Activated naive CD4-positive, alpha-beta T cell treated with anti-CD3 and anti-CD28 coated beads, Interleukin-2, amount 50 U/mL, for 24 hours (primary cell): ENCODE measurements at regions not wholly inside any gene's neighbourhood (a gene's known extent, or its start where the extent isn't known, plus 50 kb on each side); places are given as distances from the start of the nearest gene placed in this dataset.

ENCODE experiments used
- H3K27ac Mint-ChIP-seq: one replicate; pipeline ENCODE4 v1.8.0; 2021; ENCODE audit warnings: mild to moderate bottlenecking, mixed read lengths
- H3K27me3 Mint-ChIP-seq: one replicate; pipeline ENCODE4 v1.8.0; 2021; ENCODE audit warnings: mixed read lengths
- H3K36me3 Mint-ChIP-seq: one replicate; pipeline ENCODE4 v1.8.0; 2021; ENCODE audit warnings: mixed read lengths
- H3K4me1 Mint-ChIP-seq: one replicate; pipeline ENCODE4 v1.8.0; 2021; ENCODE audit warnings: mixed read lengths
- H3K4me3 Mint-ChIP-seq: one replicate; pipeline ENCODE4 v1.8.0; 2021; ENCODE audit warnings: mild to moderate bottlenecking, mixed read lengths
- H3K9me3 Mint-ChIP-seq: one replicate; pipeline ENCODE4 v1.8.0; 2021; ENCODE audit warnings: mixed read lengths

- no peak overlapping the region for H3K27ac Mint-ChIP-seq
- H3K27me3 Mint-ChIP-seq = no peaks in the 10 kb centered on the region
- H3K36me3 Mint-ChIP-seq = no peaks in the 10 kb centered on the region
- no peak overlapping the region for H3K4me3 Mint-ChIP-seq
- no peaks in the 10 kb centered on the region for H3K9me3 Mint-ChIP-seq
- H3K4me1 Mint-ChIP-seq = no peaks in the 10 kb centered on the region
These were observed 196.6 kb upstream of the BCL6 start for GRCh38 chr3:187941848-187942194.

DNA sequence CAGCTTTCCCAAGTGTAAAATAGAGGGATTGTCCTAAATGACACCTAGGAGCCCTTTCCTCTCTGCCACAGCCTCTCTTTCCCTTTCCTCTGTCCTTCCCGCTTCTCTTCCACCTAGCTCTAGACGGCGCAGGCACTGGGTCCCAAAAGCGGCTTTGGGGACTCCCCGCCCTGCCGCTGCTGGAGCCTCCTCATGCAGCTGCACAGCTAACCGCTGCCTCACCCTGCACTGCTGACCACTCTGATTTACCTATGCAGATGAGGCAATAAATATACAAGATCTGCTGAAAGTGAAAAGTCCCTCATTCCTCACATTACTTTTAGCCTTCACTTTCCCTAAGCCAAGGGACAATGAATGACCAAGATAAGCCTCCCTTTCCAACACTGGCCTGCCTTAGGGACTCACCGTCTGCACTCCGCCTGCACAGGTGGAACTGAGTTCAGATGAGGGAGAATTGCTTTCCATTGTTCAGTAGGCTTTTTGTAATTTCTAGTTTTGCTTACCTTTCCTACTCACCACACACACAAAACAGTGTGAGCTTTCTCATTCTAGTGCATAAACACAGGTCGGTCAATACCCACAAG lies 197.5 kb upstream of the BCL6 start:
- no peaks in the 10 kb centered on the region for H3K4me1 Mint-ChIP-seq
- H3K36me3 Mint-ChIP-seq = no peaks in the 10 kb centered on the region
- H3K27me3 Mint-ChIP-seq = no peaks in the 10 kb centered on the region
- no peaks in the 10 kb centered on the region for H3K9me3 Mint-ChIP-seq
- no peak overlapping the region for H3K4me3 Mint-ChIP-seq
- H3K27ac Mint-ChIP-seq = no peak overlapping the region

DNA sequence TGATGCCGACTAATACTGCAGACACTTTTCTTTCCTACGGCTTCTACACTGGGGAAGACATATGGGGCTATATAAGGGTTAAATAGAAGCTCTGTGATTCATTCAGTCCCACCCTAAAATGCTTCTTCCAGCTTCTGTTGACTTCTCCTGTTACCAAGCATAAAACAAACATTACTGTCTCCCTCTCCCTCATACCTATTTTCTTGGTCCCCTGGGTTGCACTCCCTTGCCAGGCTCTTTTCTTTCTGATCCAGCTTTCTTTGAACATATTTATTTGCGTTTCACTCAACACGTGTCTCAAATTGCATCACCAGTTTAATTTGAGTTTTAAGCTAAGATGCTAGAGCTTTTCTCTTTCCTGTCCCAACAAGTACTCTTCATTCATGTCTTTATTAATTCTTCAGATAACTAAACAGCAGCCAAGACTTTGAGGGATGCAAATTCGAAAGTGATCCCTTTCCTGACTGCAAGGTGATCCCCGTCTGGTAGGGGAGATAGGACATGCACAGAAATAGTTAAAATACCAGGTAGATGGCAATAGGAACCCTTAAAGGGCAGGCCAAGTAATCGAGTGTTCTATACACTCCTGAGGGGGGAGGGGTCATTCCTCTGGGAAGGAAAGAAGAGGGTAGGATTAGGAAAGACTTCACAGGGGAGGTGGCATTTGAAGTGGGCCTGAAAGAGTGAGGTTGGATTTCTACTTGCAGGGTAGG lies 198.6 kb upstream of the BCL6 start:
- Mint-ChIP-seq H3K4me3 (no peak overlapping the region), H3K4me1 (no peaks in the 10 kb centered on the region), H3K27me3 (no peaks in the 10 kb centered on the region), H3K9me3 (no peaks in the 10 kb centered on the region), H3K36me3 (no peaks in the 10 kb centered on the region), H3K27ac (no peak overlapping the region)

GRCh38 chr3:187944390-187945179 lies 199.3 kb upstream of the BCL6 start:
- no peaks in the 10 kb centered on the region for H3K36me3 Mint-ChIP-seq

DNA sequence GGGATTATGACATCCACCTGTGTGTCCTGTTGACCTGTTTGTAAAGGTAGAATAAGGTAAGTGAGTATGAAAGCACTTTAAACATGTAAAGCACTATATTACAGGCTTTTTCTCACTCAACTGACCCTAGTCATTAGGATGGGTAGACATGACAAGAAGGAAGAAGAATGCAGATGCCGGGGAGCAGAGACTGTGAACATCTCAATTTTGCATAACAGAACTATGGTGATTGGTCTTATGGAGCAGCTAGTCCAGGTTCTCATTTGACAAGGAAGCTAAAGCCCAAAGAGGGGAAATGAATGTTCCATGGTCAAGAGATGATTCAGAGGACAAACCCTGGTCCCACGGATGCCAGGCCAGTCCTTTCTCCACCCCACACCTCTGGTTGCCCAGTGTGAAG lies 200.1 kb upstream of the BCL6 start:
- Mint-ChIP-seq H3K36me3 (no peaks in the 10 kb centered on the region), H3K27ac (no peak overlapping the region), H3K9me3 (no peaks in the 10 kb centered on the region), H3K4me1 (no peaks in the 10 kb centered on the region), H3K4me3 (no peak overlapping the region), H3K27me3 (no peaks in the 10 kb centered on the region)

More at GRCh38 chr3:187944390-187945179, 199.3 kb upstream of the BCL6 start:
- Mint-ChIP-seq H3K4me1 (no peaks in the 10 kb centered on the region), H3K9me3 (no peaks in the 10 kb centered on the region), H3K27me3 (no peaks in the 10 kb centered on the region), H3K27ac (no peak overlapping the region), H3K4me3 (no peak overlapping the region)

DNA sequence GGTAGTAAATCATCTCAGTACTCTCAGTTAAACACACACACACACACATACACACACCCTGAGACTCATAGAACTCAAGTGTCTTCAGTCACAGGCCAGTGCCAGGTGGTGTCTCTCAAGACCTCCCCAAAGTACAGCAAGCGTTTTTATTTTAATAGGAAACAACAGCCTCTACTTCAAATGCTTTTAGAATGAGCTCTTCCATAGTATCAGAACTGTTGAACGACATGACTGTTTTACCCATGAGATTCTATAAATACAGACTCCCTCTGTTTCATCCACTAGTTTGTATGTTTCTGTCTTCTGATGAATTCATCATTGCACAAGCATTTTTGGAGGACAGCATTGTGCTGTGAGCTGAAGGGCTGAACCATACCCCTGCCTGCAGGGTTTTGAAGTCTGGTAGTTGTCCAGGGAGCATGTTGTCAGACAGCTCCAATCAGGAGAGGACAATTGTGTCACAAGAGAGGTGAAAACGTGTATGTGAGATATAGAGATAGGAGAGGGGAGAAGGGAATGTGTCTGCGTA lies 201.0 kb upstream of the BCL6 start:
- H3K27ac Mint-ChIP-seq = no peak overlapping the region
- H3K27me3 Mint-ChIP-seq = no peaks in the 10 kb centered on the region

GRCh38 chr3:187946981-187947380 lies 201.7 kb upstream of the BCL6 start:
- H3K4me1 Mint-ChIP-seq = peaks cover under 1% of the 10 kb centered on the region
- no peak overlapping the region for H3K4me3 Mint-ChIP-seq
- H3K27ac Mint-ChIP-seq = no peak overlapping the region
- H3K36me3 Mint-ChIP-seq = no peaks in the 10 kb centered on the region
- no peaks in the 10 kb centered on the region for H3K9me3 Mint-ChIP-seq
- H3K27me3 Mint-ChIP-seq = no peaks in the 10 kb centered on the region

More for the DNA sequence above, 201.0 kb upstream of the BCL6 start:
- no peak overlapping the region for H3K4me3 Mint-ChIP-seq
- no peaks in the 10 kb centered on the region for H3K36me3 Mint-ChIP-seq
- H3K4me1 Mint-ChIP-seq = no peaks in the 10 kb centered on the region
- no peaks in the 10 kb centered on the region for H3K9me3 Mint-ChIP-seq

- Mint-ChIP-seq H3K9me3 (no peaks in the 10 kb centered on the region), H3K27me3 (no peaks in the 10 kb centered on the region), H3K27ac (no peak overlapping the region), H3K36me3 (no peaks in the 10 kb centered on the region), H3K4me3 (no peak overlapping the region), H3K4me1 (peaks cover 3% of the 10 kb centered on the region)
These were observed 202.8 kb upstream of the BCL6 start for GRCh38 chr3:187947927-187948682.

- H3K4me1 Mint-ChIP-seq = peaks cover 3% of the 10 kb centered on the region
- no peaks in the 10 kb centered on the region for H3K27me3 Mint-ChIP-seq
- H3K9me3 Mint-ChIP-seq = no peaks in the 10 kb centered on the region
- H3K4me3 Mint-ChIP-seq = no peak overlapping the region
- no peak overlapping the region for H3K27ac Mint-ChIP-seq
- H3K36me3 Mint-ChIP-seq = no peaks in the 10 kb centered on the region
These were observed 204.0 kb upstream of the BCL6 start for GRCh38 chr3:187949093-187949820.

GRCh38 chr3:187950671-187951070 lies 203.3 kb upstream of the LPP start:
- Mint-ChIP-seq H3K4me1 (peaks cover 7% of the 10 kb centered on the region), H3K27me3 (no peaks in the 10 kb centered on the region), H3K9me3 (no peaks in the 10 kb centered on the region), H3K27ac (no peak overlapping the region), H3K36me3 (no peaks in the 10 kb centered on the region), H3K4me3 (no peak overlapping the region)

- no peaks in the 10 kb centered on the region for H3K9me3 Mint-ChIP-seq
- no peaks in the 10 kb centered on the region for H3K27me3 Mint-ChIP-seq
- H3K27ac Mint-ChIP-seq = no peak overlapping the region
- H3K36me3 Mint-ChIP-seq = no peaks in the 10 kb centered on the region
- H3K4me3 Mint-ChIP-seq = no peak overlapping the region
- H3K4me1 Mint-ChIP-seq = peaks cover 14% of the 10 kb centered on the region
These were observed 202.3 kb upstream of the LPP start for GRCh38 chr3:187951452-187952190.

DNA sequence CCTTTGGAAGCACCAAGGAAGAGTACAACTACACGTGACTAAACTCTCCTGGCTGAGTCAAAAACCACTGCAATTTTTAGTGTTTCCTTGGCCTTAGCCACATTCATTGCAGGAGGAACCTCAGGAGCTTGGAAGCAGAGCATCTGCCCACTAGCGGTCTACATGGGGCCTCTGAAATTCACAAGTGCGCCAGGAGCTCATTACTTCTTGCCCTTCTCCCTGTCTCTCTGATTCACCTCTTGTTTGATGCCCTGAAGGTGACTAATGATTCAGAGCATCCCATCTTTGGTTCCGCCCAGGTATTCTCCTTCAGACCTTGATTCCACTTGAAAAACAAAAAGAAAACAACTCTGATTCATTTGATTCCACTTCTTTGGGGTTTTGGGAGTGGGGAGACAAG lies 201.1 kb upstream of the LPP start:
- H3K36me3 Mint-ChIP-seq = no peaks in the 10 kb centered on the region
- H3K4me1 Mint-ChIP-seq = peaks cover 23% of the 10 kb centered on the region
- H3K9me3 Mint-ChIP-seq = no peaks in the 10 kb centered on the region
- no peaks in the 10 kb centered on the region for H3K27me3 Mint-ChIP-seq
- no peak overlapping the region for H3K27ac Mint-ChIP-seq
- no peak overlapping the region for H3K4me3 Mint-ChIP-seq

GRCh38 chr3:187954516-187954872 lies 199.5 kb upstream of the LPP start:
- Mint-ChIP-seq H3K27me3 (no peaks in the 10 kb centered on the region), H3K36me3 (no peaks in the 10 kb centered on the region), H3K4me1 (peaks cover 38% of the 10 kb centered on the region), H3K27ac (no peak overlapping the region), H3K4me3 (no peak overlapping the region), H3K9me3 (no peaks in the 10 kb centered on the region)

DNA sequence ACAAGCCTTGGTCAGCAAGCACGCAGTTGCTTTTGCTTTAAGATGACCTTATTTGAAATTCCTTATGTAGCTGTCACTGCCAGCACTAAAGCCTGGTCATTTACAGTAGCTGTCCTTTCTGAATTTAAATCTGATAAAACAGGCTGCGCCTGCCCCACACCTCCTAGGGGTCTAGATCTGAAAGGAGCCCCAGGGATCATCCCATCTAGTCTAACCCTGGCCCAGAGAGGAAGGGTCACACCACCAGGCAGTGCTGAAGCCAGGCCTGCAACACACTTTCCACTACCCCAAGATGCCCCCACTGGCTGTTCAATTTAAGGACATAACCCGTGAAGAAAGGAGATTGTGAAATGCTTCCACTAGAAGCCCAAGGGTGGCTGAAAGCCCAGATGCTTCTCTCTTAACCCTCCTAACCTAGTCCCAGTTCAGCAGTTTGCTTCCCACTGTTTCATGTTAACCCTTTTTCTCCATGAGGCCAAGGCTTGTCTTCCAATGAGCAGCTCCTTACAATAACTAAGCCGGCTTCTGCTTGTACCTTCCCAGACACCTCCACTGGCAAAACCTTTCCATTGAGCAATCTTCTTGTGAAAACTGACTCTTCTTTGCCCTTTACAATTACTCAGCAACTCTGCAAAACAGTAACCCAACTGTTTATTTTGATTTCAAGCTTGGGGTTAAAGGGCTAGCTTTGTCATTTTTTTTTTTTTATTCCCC lies 198.9 kb upstream of the LPP start:
- no peaks in the 10 kb centered on the region for H3K36me3 Mint-ChIP-seq
- H3K9me3 Mint-ChIP-seq = no peaks in the 10 kb centered on the region
- peak overlapping the region; percentile 30 for H3K27ac Mint-ChIP-seq
- H3K4me3 Mint-ChIP-seq = no peak overlapping the region
- peaks cover 40% of the 10 kb centered on the region for H3K4me1 Mint-ChIP-seq
- no peaks in the 10 kb centered on the region for H3K27me3 Mint-ChIP-seq
